Stimulated activated effector memory CD8-positive, alpha-beta T cell treated with anti-CD3 and anti-CD28 coated beads, Interleukin-12 subunit alpha, Interleukin-12 subunit beta, amount 100 ng/mL, for 72 hours (primary cell): ENCODE measurements at regions not wholly inside any gene's neighbourhood (a gene's known extent, or its start where the extent isn't known, plus 50 kb on each side); places are given as distances from the start of the nearest gene placed in this dataset.

Source experiments
- ATAC-seq: fragments of 150-1000 bp; cut with Tn5 transposase; 2 replicates; pipeline ENCODE4 v1.10.0; 2021
- DNase-seq, 2 donors: peaks; one replicate each; pipeline ENCODE4 v3.0.0; 2021 to 2022; ENCODE audit warnings: low spot score in 2 of 2
- H3K27ac Mint-ChIP-seq: one replicate; pipeline ENCODE4 v1.8.0; 2022; ENCODE audit warnings: mild to moderate bottlenecking, mixed read lengths
- H3K36me3 Mint-ChIP-seq: one replicate; pipeline ENCODE4 v1.8.0; 2022; ENCODE audit warnings: mild to moderate bottlenecking, mixed read lengths
- H3K4me1 Mint-ChIP-seq: one replicate; pipeline ENCODE4 v1.8.0; 2022; ENCODE audit warnings: mixed read lengths
- H3K4me3 Mint-ChIP-seq: one replicate; pipeline ENCODE4 v1.8.0; 2022; ENCODE audit warnings: mild to moderate bottlenecking, mixed read lengths
- H3K9me3 Mint-ChIP-seq: one replicate; pipeline ENCODE4 v1.8.0; 2022; ENCODE audit warnings: mixed read lengths

DNA sequence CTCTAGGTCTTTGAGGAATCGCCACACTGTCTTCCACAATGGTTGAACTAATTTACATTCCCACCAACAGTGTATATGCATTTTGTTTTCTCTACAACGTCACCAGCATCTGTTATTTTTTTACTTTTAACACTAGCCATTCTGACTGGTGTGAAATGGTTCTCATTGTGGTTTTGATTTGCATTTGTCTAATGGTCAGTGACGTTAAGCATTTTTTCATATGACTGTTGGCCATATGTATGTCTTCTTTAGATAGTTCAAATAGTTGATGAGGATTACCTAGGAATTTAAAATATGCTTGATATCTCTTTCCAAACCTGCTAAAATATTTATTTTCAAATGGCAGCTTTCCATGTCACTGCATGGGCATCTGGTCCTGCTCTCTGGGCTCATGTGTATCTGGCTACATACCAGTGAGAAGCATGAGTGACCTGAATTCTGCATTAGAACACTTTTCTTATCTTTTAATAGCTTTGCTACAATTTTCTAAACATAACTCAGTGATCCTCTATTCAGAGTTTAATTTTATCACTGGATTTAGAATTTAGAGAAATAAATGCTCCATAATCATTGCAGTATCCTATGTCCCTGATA lies 95.8 kb upstream of the ADAMTS16 start:
- Mint-ChIP-seq H3K27ac (no peak overlapping the region), H3K4me1 (no peaks in the 10 kb centered on the region), H3K4me3 (no peak overlapping the region), H3K9me3 (peaks cover 3% of the 10 kb centered on the region), H3K36me3 (no peaks in the 10 kb centered on the region)
- ATAC-seq: no peak
- no peak for DNase-seq

DNA sequence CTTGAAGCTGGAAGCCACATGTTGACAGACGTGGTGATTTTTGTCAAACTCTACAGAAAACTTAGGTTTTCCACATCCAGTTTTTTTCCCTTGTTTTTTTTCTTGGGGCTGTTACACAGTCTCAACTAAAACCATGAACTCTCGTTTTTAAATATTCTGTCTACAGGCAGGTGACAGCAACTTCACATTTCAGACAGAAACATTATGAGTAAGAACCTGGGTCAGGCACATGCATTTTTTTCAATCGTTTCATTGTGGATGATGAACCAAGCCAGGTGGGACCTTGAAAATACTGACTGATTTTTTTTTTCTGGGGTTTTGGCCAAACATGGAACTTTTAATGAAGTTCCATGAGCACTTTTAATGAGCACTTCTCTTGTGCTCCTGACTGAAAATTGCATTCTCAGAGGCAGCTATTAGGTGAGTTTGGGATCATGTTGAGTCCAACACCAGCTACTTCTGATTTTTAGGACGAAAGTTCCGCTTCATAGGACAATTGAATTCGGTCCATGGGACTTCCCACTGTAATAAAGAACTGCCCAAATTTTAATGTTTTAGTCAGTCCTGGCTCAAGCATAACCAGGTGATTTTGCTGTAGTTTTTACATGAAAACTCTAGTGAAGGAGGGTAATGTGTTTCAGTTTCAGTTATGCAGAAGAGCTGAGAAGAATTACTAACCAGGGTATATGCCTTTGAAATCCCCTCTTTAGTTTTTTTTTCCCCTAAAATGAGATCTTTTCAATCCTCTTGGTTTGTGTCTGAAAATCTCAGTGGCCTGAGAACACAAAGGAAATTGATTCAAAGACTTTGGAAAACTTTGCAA lies 93.2 kb upstream of the ADAMTS16 start:
- Mint-ChIP-seq H3K36me3 (no peaks in the 10 kb centered on the region), H3K4me3 (no peak overlapping the region), H3K27ac (no peak overlapping the region), H3K9me3 (peaks cover 8% of the 10 kb centered on the region), H3K4me1 (no peaks in the 10 kb centered on the region)
- no peak for DNase-seq
- no peak for ATAC-seq

DNA sequence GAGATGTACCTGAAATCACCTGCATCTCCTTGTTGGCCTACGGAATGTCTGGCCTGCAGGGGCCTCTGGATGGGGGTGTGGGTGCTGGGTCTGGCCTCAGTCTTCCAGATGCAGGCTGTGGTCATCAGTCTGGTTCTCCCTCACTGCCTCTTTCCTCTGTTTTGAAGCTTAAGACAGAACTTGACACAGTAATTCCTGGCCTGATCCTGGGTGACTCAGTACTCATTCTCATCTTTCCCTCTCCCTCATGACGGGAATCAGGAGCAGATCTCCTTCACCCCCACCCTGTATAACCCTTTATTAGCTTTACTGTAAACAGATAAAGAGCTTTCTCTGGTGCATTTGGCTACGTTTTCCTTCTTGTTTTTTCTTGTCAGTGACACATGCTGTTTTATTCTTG lies 89.3 kb upstream of the ADAMTS16 start:
- no peaks in the 10 kb centered on the region for H3K36me3 Mint-ChIP-seq
- H3K27ac Mint-ChIP-seq: no peak overlapping the region
- peaks cover 14% of the 10 kb centered on the region for H3K9me3 Mint-ChIP-seq
- no peaks in the 10 kb centered on the region for H3K4me1 Mint-ChIP-seq
- DNase-seq (no peak), ATAC-seq (no peak)
- no peak overlapping the region for H3K4me3 Mint-ChIP-seq

DNA sequence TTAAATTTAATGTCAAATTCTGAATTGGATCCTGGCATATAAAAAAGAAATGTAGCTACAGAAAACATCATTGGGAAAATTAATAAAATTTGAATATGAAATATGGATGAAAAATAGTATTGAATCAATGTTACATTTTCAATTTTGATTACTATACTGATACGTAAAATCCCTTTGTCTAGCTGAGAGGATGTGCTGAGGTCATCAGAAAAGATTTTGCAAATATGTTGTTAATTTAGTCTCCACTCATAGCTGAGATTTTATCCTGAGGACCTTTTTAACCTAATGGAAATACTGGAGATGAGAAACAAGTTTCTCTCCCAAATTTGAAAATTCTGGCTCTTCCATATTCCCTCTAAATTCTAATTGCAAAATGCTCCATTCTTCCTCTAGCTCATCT lies 84.4 kb upstream of the ADAMTS16 start:
- Mint-ChIP-seq H3K4me3 (no peak overlapping the region), H3K27ac (no peak overlapping the region), H3K9me3 (peaks cover 10% of the 10 kb centered on the region), H3K36me3 (no peaks in the 10 kb centered on the region), H3K4me1 (no peaks in the 10 kb centered on the region)
- no peak for DNase-seq
- no peak for ATAC-seq

DNA sequence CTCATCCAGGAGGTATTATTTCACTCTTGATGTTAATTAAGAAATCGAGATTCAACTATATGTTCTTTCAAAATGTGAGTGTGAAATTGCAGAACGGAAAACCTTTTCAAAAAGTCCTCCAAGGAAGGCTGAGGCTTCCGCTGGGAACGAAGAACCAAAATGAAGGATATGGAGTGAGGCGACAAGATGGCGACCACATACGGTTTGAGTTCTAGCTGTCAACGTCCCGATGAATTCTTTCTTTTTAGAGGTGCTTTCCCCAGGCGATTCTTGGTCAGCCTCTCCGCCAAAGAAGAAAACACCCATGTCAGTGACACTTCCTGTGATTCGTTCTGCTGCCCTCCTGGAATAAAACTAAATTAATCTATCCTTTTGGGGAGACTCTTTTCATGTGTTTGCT lies 78.3 kb upstream of the ADAMTS16 start:
- Mint-ChIP-seq H3K36me3 (no peaks in the 10 kb centered on the region), H3K9me3 (peaks cover 9% of the 10 kb centered on the region), H3K4me1 (no peaks in the 10 kb centered on the region), H3K27ac (no peak overlapping the region), H3K4me3 (no peak overlapping the region)
- DNase-seq (no peak), ATAC-seq (no peak)

DNA sequence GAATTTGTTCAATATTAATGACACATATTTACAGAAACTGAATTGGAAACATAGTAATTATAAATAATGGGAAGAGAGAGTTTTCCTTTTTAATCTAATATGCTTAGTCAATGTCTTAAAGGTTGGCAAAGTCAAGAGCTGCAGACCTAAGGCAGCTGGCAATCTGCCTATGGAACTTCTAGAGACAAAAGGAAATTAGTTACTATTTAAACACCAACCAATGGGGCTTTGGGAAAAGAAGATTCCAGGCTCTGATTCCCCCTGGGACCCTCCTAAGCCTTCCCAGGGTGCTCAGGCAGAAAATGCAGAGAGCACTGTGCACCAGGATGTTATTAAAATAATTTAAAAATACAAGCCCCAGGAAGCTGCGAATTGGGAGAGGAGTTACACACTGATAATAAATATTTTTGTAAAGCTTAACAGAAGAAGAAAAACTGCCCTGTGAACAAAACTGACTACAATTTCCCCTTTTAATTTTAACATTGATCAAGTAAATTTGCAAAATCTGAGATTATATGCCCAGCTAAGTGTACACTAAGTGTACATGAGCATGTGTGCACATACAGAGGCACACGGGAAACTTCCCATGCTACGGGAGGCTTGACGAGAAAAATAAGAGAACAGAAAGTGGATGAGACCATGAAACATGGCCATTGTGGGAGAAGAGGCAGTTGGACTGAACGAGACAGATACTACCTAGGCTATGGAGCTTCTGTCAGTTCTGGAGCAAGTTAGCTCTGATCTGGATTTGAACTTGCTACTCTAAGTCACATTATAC lies 77.4 kb upstream of the ADAMTS16 start:
- no peaks in the 10 kb centered on the region for H3K4me1 Mint-ChIP-seq

DNA sequence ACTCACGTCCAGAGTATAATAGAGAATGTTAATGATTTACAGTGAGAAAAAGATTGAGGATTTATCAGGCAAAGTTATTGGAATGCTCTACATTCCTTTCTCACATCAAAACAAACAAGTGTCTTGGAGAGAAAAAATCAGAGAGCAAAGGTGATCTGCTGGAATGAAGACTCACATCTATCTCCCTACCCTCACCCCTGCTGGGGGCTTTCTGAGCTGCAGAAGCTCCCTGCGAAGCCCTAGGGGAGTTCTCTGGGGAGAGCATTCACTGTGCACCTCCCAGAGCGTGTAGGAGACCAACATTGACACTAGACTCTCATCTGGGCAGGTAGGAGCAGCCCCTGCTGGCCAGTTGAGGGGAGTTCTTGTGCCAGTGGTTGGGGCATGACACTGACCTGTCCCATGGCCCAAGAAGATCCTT lies 76.6 kb upstream of the ADAMTS16 start:
- Mint-ChIP-seq H3K4me1 (no peaks in the 10 kb centered on the region), H3K36me3 (no peaks in the 10 kb centered on the region), H3K4me3 (no peak overlapping the region), H3K27ac (no peak overlapping the region), H3K9me3 (peaks cover 9% of the 10 kb centered on the region)
- ATAC-seq (peak; percentile 13), DNase-seq (no peak)

More for the DNA sequence above, 77.4 kb upstream of the ADAMTS16 start:
- Mint-ChIP-seq H3K27ac (no peak overlapping the region), H3K9me3 (peaks cover 9% of the 10 kb centered on the region), H3K36me3 (no peaks in the 10 kb centered on the region), H3K4me3 (no peak overlapping the region)
- DNase-seq (no peak), ATAC-seq (no peak)

DNA sequence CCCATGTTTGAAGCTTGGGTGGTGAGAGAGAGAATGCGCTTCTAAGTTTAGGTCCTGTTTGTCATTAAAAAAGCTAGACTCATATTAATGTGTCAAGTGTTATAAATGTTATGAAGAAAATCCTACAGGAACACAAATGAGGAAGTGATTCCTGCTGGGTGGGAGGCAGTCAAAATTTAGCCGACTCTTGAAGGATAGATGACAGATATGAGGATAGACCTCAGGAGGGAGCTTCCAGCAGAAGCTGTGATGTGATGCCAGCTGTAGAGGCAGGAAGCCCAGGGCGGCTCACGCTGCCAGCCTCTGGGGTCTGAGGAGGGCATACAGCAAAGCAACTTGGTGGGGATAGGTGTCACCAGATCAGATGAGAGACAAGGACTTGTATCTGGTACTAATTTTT lies 74.7 kb upstream of the ADAMTS16 start:
- no peak overlapping the region for H3K27ac Mint-ChIP-seq
- H3K36me3 Mint-ChIP-seq: no peaks in the 10 kb centered on the region
- H3K4me1 Mint-ChIP-seq: no peaks in the 10 kb centered on the region
- no peak overlapping the region for H3K4me3 Mint-ChIP-seq
- peaks cover 6% of the 10 kb centered on the region for H3K9me3 Mint-ChIP-seq
- DNase-seq: no peak
- no peak for ATAC-seq

DNA sequence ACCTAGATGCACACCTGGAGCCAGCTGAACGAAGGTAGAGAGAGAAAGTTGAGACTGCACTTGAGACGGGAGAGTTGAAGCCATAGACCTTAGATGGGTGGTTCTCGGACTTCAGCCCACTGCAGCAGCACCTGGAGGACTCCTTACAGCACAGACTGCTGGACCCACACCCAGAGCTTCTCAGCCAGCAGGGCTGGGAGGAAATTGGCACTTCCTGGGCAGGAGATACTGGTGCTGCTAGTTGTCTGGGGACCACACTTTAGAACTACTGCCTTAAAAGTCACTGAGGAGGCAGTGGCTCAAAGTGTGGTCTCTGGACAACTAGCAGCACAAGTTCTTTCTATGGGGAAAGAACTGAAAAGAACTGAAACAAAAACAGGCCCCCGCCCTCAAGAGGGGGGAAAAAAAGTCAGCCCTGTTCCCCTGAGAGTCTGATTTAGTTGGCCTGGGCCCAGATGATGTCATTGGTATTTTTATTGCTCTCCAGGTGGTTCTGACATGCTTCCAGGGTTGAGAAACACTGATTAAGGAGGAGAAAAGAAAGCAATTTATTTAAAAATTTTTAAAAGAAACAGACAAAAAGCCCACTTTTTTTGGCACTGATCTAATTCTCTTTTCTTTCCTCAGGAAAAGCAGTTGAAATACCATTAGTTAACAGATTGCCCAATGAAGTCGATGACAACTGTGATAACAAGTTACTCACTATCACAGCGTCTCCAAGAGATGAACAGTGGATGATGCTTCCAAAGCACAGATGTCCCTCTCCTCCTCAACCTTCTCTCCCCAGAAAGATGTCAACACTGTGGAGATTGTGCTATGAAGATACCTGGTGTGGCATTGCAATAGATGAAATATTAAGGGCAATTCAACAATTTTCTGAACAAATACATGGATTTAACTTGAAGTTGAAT lies 73.6 kb upstream of the ADAMTS16 start:
- no peak overlapping the region for H3K4me3 Mint-ChIP-seq
- no peaks in the 10 kb centered on the region for H3K4me1 Mint-ChIP-seq
- no peak for DNase-seq
- peak; percentile 34 for ATAC-seq
- no peak overlapping the region for H3K27ac Mint-ChIP-seq
- no peaks in the 10 kb centered on the region for H3K36me3 Mint-ChIP-seq
- H3K9me3 Mint-ChIP-seq: peaks cover 12% of the 10 kb centered on the region

DNA sequence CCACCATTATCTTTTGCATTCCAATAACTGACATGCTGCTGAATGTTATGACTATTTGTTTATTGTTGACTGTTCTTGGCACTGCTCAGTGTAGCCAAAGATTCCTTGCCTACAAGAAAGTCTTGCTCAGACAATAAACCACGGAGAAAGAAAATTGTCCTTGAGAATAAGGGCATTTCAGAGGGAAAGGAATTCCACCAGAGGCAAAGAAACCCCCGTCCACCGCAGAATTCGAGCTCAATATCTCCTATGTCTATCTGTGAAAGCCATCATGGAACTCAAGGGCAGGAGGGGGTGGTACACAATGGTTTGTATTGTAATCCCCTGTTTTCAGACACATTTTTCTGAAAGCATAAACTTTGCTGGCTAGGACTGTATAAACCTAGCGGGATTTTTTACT lies 70.3 kb upstream of the ADAMTS16 start:
- DNase-seq: no peak
- H3K4me3 Mint-ChIP-seq: no peak overlapping the region
- no peak for ATAC-seq
- H3K27ac Mint-ChIP-seq: no peak overlapping the region
- H3K36me3 Mint-ChIP-seq: no peaks in the 10 kb centered on the region
- peaks cover 15% of the 10 kb centered on the region for H3K9me3 Mint-ChIP-seq
- H3K4me1 Mint-ChIP-seq: no peaks in the 10 kb centered on the region

DNA sequence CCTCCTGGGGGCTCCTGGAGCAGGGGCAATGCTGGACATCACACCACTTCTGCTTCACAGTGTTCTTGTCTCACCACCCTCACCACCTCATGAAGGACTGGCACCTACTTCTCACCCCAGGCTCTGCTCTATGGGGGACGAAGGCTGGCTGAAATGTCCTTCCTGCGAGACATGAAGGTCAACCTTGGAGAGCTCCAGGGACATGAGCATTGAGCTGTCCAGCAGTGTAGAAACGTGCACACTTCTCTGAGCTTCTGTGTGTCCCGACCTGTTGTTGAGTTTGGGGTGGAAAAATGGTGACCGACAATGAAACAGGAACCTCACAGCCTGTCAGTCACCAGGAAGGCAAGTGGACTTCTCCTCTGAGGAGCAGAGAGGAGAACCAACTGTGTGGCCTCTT lies 68.6 kb upstream of the ADAMTS16 start:
- ATAC-seq (no peak), DNase-seq (no peak)
- no peaks in the 10 kb centered on the region for H3K4me1 Mint-ChIP-seq
- H3K9me3 Mint-ChIP-seq: peaks cover 9% of the 10 kb centered on the region
- no peak overlapping the region for H3K27ac Mint-ChIP-seq
- no peak overlapping the region for H3K4me3 Mint-ChIP-seq
- no peaks in the 10 kb centered on the region for H3K36me3 Mint-ChIP-seq

DNA sequence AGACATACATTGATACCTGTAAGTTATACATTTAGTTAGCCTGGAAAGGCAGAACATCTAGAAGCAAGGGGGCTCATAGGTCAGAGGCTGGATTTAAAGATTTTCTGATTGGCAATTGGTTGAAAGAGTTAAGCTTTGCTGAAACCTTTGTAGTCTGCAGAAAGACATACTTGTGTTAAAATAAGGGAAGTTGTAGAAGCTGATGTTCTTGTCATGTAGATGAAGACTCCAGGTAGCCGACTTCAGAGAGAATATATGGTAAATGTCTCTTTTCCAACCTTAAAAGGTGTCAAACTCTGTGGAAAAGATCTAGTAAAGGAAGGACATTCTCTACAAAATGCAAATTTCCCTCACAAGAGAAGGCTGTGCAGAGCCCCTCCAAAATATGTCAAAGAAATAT lies 62.9 kb upstream of the ADAMTS16 start:
- ATAC-seq (no peak), DNase-seq (no peak)
- no peaks in the 10 kb centered on the region for H3K36me3 Mint-ChIP-seq

DNA sequence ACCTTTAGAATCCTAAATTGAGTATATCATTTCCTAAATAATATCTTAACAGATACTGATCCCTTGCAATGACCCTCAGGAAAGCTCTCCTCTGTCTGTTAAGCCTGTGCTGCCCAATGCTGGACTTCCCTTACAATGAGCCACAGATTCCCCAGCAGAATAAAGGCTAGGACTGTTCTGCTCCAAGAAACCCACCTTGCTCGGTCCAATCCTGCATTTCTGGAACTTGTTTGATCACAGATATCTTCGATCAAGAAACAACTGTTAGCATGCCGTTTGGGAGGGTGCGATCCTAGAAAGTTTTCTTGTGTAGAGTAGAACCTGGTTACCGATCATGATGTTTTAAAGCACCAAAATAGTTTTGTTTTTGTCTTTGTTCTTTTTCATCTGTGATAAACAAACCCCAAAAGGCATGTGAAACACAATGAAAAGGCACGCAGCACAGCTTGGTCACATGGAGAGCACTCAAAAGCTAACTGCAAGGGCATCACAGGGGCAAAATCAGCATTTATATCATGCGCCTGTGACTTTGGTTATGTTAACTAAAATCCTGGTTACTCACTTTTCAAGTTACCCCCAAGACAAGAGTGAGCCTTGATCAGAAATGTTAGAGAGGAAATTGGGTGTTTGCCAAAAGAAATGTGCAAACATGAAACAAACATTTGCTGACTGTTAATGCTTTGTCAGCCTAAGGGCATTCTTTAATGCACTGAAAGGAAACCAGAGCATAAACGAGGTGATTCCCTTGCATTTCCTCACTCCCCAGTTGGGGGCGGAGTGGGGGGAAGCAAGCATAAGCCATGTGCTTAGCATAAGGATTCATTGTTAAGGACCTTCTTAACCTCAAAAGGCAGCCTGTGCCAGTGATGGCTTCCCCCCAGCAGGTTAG lies 61.9 kb upstream of the ADAMTS16 start:
- H3K36me3 Mint-ChIP-seq: no peaks in the 10 kb centered on the region
- DNase-seq (no peak), ATAC-seq (no peak)
- no peaks in the 10 kb centered on the region for H3K4me1 Mint-ChIP-seq
- peaks cover 2% of the 10 kb centered on the region for H3K9me3 Mint-ChIP-seq
- no peak overlapping the region for H3K27ac Mint-ChIP-seq
- H3K4me3 Mint-ChIP-seq: no peak overlapping the region

More for the DNA sequence above, 62.9 kb upstream of the ADAMTS16 start:
- Mint-ChIP-seq H3K27ac (no peak overlapping the region), H3K9me3 (peaks cover 4% of the 10 kb centered on the region), H3K4me1 (no peaks in the 10 kb centered on the region), H3K4me3 (no peak overlapping the region)

DNA sequence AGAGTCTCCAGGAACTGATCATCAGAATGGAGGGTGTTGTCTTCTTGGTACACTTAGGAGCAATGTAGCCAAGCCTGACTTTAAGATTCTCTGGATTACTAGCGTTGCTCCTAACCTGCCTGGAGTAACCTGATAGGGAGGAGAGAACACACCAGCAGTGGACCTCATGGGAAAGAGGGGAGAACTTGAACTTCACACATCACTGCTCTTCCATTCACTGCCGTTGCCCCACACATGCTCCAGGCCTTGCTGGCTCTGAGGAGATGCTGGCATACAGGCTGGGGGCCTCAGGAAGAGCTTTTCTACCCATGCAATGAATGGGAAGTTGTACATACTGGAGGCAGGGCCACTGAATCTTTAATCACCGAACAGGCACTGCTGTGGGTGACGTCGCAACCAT lies 60.3 kb upstream of the ADAMTS16 start:
- no peaks in the 10 kb centered on the region for H3K36me3 Mint-ChIP-seq
- ATAC-seq (no peak), DNase-seq (no peak)
- peaks cover 2% of the 10 kb centered on the region for H3K9me3 Mint-ChIP-seq
- H3K4me3 Mint-ChIP-seq: no peak overlapping the region
- no peaks in the 10 kb centered on the region for H3K4me1 Mint-ChIP-seq
- no peak overlapping the region for H3K27ac Mint-ChIP-seq
